Fibroblast of pulmonary artery (primary cell): ENCODE measurements at regions not wholly inside any gene's neighbourhood (a gene's known extent, or its start where the extent isn't known, plus 50 kb on each side); places are given as distances from the start of the nearest gene placed in this dataset.

Experiments used
- DNase-seq: peaks from one replicate; pipeline ENCODE4 v3.0.0-alpha.2; 2010; ENCODE audit warnings: low read depth
- H3K4me3 ChIP-seq: replicated peaks from 2 replicates; pipeline ENCODE4 v1.5.1; 2011; ENCODE audit warnings: low read depth, mild to moderate bottlenecking, control low read depth, low read length, moderate library complexity
- TF ChIP-seq, protein P1 (sequence below): IDR thresholded peaks from 2 replicates; pipeline ENCODE4 v1.5.1; 2011; ENCODE audit warnings: mild to moderate bottlenecking, control low read depth, low read length, inconsistent platforms; ENCODE audit errors: missing control alignments

DNA sequence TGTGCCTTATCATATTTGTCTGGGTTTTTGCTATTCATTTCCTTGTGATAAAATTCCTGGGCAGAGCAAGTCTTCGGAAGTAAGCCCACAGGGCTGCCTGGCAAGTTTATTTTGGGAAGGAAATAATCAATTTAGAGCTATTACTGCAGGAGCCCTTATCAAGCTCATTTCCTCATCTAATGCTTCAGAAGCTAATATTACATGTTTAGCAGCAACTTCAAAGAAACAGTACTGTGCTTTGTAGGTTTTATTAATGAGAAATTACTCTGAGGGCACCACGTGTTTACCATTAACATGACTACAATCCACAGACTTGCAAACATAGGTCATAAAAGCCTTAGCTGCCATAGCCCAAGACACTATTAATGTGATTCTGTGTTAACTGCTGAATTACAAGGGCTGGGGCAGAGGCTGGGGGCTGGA is 540.0 kb downstream of the SPRY1 start:
- DNase-seq = no peak
- TF ChIP-seq, protein P1, sequence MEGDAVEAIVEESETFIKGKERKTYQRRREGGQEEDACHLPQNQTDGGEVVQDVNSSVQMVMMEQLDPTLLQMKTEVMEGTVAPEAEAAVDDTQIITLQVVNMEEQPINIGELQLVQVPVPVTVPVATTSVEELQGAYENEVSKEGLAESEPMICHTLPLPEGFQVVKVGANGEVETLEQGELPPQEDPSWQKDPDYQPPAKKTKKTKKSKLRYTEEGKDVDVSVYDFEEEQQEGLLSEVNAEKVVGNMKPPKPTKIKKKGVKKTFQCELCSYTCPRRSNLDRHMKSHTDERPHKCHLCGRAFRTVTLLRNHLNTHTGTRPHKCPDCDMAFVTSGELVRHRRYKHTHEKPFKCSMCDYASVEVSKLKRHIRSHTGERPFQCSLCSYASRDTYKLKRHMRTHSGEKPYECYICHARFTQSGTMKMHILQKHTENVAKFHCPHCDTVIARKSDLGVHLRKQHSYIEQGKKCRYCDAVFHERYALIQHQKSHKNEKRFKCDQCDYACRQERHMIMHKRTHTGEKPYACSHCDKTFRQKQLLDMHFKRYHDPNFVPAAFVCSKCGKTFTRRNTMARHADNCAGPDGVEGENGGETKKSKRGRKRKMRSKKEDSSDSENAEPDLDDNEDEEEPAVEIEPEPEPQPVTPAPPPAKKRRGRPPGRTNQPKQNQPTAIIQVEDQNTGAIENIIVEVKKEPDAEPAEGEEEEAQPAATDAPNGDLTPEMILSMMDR = no peak
- no peak overlapping the region for H3K4me3 ChIP-seq

- TF ChIP-seq, protein P1 = no peak
- H3K4me3 ChIP-seq = no peak overlapping the region
- DNase-seq = no peak
Observed at GRCh38 chr4:123937581-123937980, 541.0 kb downstream of the SPRY1 start.

- no peak overlapping the region for H3K4me3 ChIP-seq
- TF ChIP-seq, protein P1 = no peak
- DNase-seq = peak; percentile 80
Observed at GRCh38 chr4:123939621-123940020, 543.0 kb downstream of the SPRY1 start.

GRCh38 chr4:123940604-123941003 is 544.0 kb downstream of the SPRY1 start:
- no peak overlapping the region for H3K4me3 ChIP-seq
- TF ChIP-seq, protein P1 = no peak
- no peak for DNase-seq

DNA sequence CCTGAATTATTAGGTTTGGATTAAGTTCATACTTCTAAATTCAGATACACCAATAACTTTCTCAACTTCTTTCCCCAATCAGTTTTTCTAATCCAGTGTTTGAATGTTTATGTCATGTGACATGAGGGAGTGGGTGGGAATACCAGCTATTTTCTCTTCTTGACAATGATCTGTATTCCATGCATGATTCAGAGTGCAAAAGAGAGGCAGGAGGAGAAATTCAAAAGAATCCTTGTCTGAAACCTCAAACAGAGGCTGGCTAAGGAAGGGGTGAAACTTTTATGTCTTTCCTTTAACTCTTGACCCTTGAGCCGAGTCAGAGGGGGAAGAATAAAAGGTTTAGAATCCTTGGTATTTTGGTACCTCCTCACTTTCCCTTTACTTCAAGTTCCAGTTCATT is 544.7 kb downstream of the SPRY1 start:
- TF ChIP-seq, protein P1 = no peak
- no peak overlapping the region for H3K4me3 ChIP-seq
- peak; percentile 34 for DNase-seq

DNA sequence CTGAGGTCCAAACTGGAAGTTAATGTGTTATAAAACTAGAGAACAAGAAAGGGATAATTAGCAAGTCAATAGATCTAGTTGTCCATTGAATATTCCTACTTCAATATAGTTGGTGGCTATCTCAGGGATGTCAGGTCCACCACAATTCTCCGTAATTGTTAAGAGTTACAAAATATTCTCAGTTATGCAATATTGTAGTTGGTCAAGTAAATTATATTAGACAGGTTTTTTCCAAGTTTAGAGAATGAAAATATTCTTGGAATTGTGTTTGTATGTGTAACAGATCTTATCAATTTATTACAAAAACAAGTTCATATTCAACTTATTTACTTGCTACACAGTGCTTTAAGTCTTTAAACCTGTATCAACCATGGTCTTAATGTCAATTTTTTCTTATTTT is 547.4 kb downstream of the SPRY1 start:
- DNase-seq = peak; percentile 31
- TF ChIP-seq, protein P1 = no peak
- H3K4me3 ChIP-seq = no peak overlapping the region

DNA sequence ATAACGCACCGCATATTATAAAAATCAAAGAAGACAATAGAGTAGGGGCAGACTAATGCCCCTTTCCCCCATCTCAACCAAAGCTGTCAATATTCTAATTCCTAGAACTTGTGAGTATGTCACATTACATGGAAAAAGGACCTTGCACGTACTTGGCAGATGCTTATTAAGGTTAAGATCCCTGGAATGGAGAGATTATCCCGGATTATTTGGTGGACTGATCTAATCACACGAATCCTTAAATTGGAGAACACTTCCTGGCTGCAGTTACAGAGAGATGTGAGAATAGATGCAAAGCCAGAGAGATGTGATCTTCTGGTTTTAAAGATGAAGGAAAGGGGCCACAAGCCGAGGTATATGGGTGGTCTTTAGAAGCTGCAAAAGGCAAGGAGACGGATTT is 548.7 kb downstream of the SPRY1 start:
- H3K4me3 ChIP-seq = no peak overlapping the region
- TF ChIP-seq, protein P1 = no peak
- DNase-seq = no peak
